ENCODE measurements at regions not wholly inside any gene's neighbourhood (a gene's known extent, or its start where the extent isn't known, plus 50 kb on each side); places are given as distances from the start of the nearest gene placed in this dataset.

DNA sequence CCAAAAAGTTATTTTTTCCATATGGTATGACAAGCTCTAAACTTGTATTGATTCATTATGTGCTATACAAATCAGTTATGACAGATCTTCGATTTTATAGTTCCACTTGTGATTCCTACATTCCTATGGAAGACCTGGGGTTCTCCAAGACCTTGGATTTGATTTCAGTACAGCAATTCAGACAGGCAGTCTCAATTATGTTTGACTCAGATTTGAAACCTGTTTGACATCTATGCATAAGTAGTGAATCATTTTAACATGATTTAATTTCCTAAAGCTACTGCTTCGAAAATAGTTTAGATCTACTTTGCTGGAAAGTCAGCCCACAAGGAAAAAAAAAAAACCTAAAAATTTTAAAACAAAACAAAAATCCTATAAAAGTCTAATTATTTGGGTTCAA is 820.4 kb downstream of the LUZP2 start:
- Histone ChIP-seq H3K79me2 (ENCODE audit: control insufficient read depth, insufficient read depth, low read length) (no peaks in the 10 kb centered on the region), H2AFZ (ENCODE audit: low read length) (no peak overlapping the region), H3K27ac (ENCODE audit: insufficient read depth, low read length) (no peak overlapping the region), H3K4me1 (ENCODE audit: control insufficient read depth, extremely low read depth, insufficient read depth, low read length) (no peaks in the 10 kb centered on the region), H3K27me3 (ENCODE audit: control insufficient read depth, insufficient read depth, low read length) (no peaks in the 10 kb centered on the region), H3K36me3 (ENCODE audit: control insufficient read depth, insufficient read depth, low read length) (no peaks in the 10 kb centered on the region), H3K4me3 (replicated peaks in 1 of 4; ENCODE audit: control extremely low read depth in 1 of 4, insufficient read depth in 1 of 4, low read depth in 3 of 4, low read length in 4 of 4) (no peak overlapping the region), H3K4me2 (ENCODE audit: extremely low read depth, insufficient read depth, low read length) (no peak overlapping the region), H3K9me3 (ENCODE audit: control insufficient read depth, insufficient read depth, low read depth, low read length) (no peaks in the 10 kb centered on the region), H3K9ac (ENCODE audit: insufficient read depth, low read length) (no peak overlapping the region), H4K20me1 (ENCODE audit: control insufficient read depth, extremely low read depth, insufficient read depth, low read length) (no peaks in the 10 kb centered on the region)
- DNase-seq (ENCODE audit: low read depth in 2 of 2) = peak in 1 of 2 donors; percentile 0
- TF ChIP-seq CTCF (conservative IDR thresholded peaks at IDR 0.05 in 1 of 2, IDR thresholded peaks at IDR 0.05 in 1 of 2; ENCODE audit: low read depth in 1 of 2, low read length in 2 of 2) (no peak), EZH2 (IDR thresholded peaks at IDR 0.05; ENCODE audit: low read length, missing control alignments) (no peak)

DNA sequence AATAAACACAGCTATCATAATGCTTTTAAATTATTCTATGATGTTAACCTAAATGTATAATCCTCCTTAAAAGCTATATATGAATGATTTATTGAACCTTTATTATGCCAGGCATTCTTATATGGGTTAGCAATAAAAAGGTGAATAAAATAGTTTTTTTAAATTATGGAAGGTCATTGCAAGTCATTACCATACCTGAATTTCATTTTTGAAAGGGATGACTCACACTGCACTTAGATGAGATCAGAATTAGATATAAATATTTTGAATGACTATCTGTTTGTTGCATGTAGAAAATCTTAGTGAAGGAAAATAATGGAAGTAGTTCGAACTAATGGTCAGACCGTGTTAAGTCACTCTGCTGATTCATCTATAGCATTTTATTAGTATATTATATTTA is 822.3 kb downstream of the LUZP2 start:
- H3K79me2 ChIP-seq (ENCODE audit: control insufficient read depth, insufficient read depth, low read length) = no peaks in the 10 kb centered on the region
- no peak overlapping the region for H2AFZ ChIP-seq (ENCODE audit: low read length)
- no peaks in the 10 kb centered on the region for H4K20me1 ChIP-seq (ENCODE audit: control insufficient read depth, extremely low read depth, insufficient read depth, low read length)
- no peak for TF ChIP-seq CTCF (conservative IDR thresholded peaks at IDR 0.05 in 1 of 2, IDR thresholded peaks at IDR 0.05 in 1 of 2; ENCODE audit: low read depth in 1 of 2, low read length in 2 of 2)
- no peak for TF ChIP-seq EZH2 (IDR thresholded peaks at IDR 0.05; ENCODE audit: low read length, missing control alignments)
- H3K27me3 ChIP-seq (ENCODE audit: control insufficient read depth, insufficient read depth, low read length) = no peaks in the 10 kb centered on the region
- H3K27ac ChIP-seq (ENCODE audit: insufficient read depth, low read length) = no peak overlapping the region
- no peak overlapping the region for H3K9ac ChIP-seq (ENCODE audit: insufficient read depth, low read length)
- H3K4me1 ChIP-seq (ENCODE audit: control insufficient read depth, extremely low read depth, insufficient read depth, low read length) = no peaks in the 10 kb centered on the region
- no peaks in the 10 kb centered on the region for H3K36me3 ChIP-seq (ENCODE audit: control insufficient read depth, insufficient read depth, low read length)
- no peaks in the 10 kb centered on the region for H3K9me3 ChIP-seq (ENCODE audit: control insufficient read depth, insufficient read depth, low read depth, low read length)
- H3K4me2 ChIP-seq (ENCODE audit: extremely low read depth, insufficient read depth, low read length) = no peak overlapping the region
- no peak for DNase-seq (ENCODE audit: low read depth in 2 of 2)
- H3K4me3 ChIP-seq (replicated peaks in 1 of 4; ENCODE audit: control extremely low read depth in 1 of 4, insufficient read depth in 1 of 4, low read depth in 3 of 4, low read length in 4 of 4) = no peak overlapping the region

DNA sequence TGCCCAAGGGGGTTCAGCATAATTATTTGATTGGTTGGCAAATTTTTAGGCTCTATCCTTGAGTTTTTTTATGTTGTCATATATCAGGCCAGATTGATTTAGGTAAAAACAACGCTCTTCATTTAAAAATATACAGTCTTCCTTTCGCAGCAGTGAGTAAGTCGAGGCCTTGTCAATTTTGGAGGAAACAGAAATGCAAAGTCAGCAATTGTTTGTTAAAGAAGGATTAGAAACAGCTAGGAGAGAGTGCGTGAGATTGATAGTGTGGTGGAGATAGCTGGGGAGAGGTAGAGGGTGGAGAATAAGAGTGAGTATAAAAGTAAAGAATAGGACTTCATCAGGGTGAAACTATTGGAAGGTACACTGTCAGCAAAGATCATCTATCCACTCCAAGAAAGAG is 830.8 kb downstream of the LUZP2 start:
- Histone ChIP-seq H3K36me3 (ENCODE audit: control insufficient read depth, insufficient read depth, low read length) (no peaks in the 10 kb centered on the region), H3K9ac (ENCODE audit: insufficient read depth, low read length) (no peak overlapping the region), H3K9me3 (ENCODE audit: control insufficient read depth, insufficient read depth, low read depth, low read length) (no peaks in the 10 kb centered on the region), H2AFZ (ENCODE audit: low read length) (no peak overlapping the region), H3K4me1 (ENCODE audit: control insufficient read depth, extremely low read depth, insufficient read depth, low read length) (no peaks in the 10 kb centered on the region), H3K79me2 (ENCODE audit: control insufficient read depth, insufficient read depth, low read length) (no peaks in the 10 kb centered on the region), H3K27me3 (ENCODE audit: control insufficient read depth, insufficient read depth, low read length) (no peaks in the 10 kb centered on the region), H3K27ac (ENCODE audit: insufficient read depth, low read length) (no peak overlapping the region), H3K4me3 (replicated peaks in 1 of 4; ENCODE audit: control extremely low read depth in 1 of 4, insufficient read depth in 1 of 4, low read depth in 3 of 4, low read length in 4 of 4) (no peak overlapping the region), H3K4me2 (ENCODE audit: extremely low read depth, insufficient read depth, low read length) (no peak overlapping the region), H4K20me1 (ENCODE audit: control insufficient read depth, extremely low read depth, insufficient read depth, low read length) (no peaks in the 10 kb centered on the region)
- no peak for TF ChIP-seq CTCF (conservative IDR thresholded peaks at IDR 0.05 in 1 of 2, IDR thresholded peaks at IDR 0.05 in 1 of 2; ENCODE audit: low read depth in 1 of 2, low read length in 2 of 2)
- TF ChIP-seq EZH2 (IDR thresholded peaks at IDR 0.05; ENCODE audit: low read length, missing control alignments) = no peak
- no peak for DNase-seq (ENCODE audit: low read depth in 2 of 2)

Data from fibroblast of lung (primary cell).